HG02610 (cell line): ENCODE measurements at regions not wholly inside any gene's neighbourhood (a gene's known extent, or its start where the extent isn't known, plus 50 kb on each side); places are given as distances from the start of the nearest gene placed in this dataset.
"Not testable (repeated sequence)": the region's sequence is repeated elsewhere in the genome, so short reads cannot be mapped to it uniquely, and the experiment has no call there.

Experiments
- ATAC-seq: cut with Tn5 transposase; IDR thresholded peaks from one replicate; pipeline ENCODE4 v1.9.1; 2021; ENCODE audit warnings: mild to moderate bottlenecking, moderate library complexity; ENCODE audit not compliant: unreplicated experiment

GRCh38 chr15:66959875-66960274, 105.5 kb upstream of the SMAD3 start:
- no peak for ATAC-seq

- ATAC-seq, result no peak
Observed at GRCh38 chr15:66960519-66960918, 104.9 kb upstream of the SMAD3 start.

DNA sequence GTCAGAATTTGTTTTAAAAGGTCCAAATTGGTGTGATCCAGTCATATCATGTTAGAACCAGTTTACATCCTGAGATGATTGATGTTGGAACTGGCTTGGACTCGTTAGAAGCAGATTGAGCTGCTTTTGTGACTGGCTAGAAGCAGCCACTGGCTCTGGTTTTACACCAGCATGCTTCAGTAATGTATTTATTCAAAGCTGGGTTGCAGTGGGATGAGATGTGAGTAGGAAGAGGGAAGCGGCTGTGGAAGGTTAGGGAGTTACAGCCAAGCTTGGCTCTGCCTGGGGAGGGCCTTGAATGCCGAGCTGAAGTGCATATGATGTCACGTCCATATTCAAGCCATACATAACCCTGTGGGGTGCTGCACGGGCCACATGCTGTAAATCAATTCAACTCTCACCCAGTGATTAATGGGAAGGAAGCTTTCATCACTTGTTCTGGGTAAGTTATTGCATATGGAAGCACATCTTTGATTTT, 104.0 kb upstream of the SMAD3 start:
- no peak for ATAC-seq

DNA sequence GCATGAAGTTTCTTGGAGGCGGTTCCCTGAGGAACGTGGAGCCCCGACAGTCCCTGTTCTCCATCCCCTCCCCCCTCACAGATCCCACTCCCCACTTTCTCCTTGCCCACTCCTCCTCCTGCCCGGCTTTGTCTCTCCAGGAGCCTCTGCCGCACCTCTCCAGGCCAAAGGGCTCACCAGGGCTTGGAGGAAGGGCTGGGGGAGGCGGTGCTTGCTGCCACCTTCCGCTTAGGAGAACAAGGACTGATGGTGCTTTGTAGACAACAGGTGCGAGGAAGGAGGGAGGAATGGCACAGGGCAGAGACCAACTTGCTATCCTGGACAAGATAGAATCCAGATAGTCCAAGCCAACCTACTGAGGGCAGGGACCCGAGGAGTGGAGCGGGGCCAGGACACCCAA, 103.5 kb upstream of the SMAD3 start:
- no peak for ATAC-seq

GRCh38 chr15:66962522-66962921, 102.9 kb upstream of the SMAD3 start:
- ATAC-seq, result no peak

DNA sequence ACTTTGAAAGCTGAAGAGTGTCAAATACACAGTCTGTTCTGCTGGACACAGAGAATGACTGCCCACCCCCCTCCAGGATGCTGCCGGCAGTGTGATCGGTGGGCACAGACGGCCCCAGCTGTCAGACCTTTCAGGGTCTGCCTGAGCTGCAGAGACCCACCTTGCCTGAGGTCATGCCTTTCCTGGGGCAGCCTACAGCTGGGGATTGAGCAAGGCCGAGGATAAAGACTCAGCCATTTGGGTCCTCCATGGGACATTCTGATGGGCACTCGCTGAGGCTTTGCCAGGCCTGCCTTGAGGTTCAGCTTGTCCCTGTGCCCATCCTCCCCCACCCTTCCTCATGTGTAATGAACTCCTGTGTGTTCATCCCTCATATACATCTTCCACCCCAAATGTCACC, 102.3 kb upstream of the SMAD3 start:
- ATAC-seq, result no peak

DNA sequence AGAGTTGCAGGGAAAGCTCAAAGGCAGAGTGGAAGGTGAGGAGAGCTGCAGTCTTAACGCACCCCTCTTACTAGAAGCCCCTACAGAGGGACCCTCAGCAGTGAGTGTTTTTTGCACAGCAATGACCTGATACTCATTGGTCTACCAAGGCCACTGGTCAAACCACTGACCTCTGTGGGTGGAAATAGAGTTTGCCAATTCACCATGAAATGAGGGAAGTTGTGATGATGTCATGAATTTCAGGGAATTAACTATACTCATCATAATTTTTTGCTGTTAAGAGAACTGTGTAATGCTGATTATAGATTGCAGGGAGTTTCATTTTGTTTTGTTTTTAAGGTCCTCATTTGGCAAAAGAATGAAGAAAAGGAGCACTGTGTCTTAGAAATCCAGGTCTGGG, 101.7 kb upstream of the SMAD3 start:
- no peak for ATAC-seq

DNA sequence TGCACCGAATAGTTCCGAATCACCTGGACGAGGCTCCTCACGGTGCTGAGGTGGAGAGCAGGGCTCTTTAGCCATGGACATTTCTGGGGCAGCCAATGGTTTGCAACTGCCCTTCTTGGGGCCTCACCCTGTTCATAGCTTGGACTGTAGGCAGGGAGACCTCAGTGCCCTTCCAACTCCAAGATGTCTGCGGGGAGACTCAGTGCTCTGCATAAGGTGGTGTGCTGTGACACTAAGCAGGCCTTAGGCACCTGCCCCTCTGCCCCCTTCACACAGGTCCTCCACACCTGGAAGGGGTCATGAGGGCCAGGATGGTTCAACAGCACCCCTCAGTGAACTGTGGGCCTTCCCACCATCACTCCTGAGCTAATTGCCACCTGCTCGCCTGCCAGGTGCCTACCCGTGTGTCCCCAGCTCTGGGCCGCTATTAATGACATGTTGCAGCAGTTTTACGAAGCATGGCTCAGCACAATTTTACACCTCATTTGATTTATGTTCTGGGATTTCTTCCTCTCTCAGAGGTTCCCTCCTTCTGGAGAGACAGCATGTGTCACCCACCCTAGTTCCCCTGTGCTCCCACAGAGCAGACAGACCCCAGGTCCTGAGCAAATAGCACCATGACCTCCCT, 101.2 kb upstream of the SMAD3 start:
- ATAC-seq, result no peak

- ATAC-seq, result no peak
Observed at GRCh38 chr15:66964791-66965190, 100.6 kb upstream of the SMAD3 start.

- no peak for ATAC-seq
Observed at GRCh38 chr15:66965201-66965900, 100.1 kb upstream of the SMAD3 start.

GRCh38 chr15:66966256-66966655, 99.1 kb upstream of the SMAD3 start:
- no peak for ATAC-seq

- no peak for ATAC-seq
Observed at GRCh38 chr15:66968806-66969596, 96.4 kb upstream of the SMAD3 start.

- ATAC-seq, result not testable (repeated sequence)
Observed at GRCh38 chr15:66974131-66974530, 91.3 kb upstream of the SMAD3 start.

DNA sequence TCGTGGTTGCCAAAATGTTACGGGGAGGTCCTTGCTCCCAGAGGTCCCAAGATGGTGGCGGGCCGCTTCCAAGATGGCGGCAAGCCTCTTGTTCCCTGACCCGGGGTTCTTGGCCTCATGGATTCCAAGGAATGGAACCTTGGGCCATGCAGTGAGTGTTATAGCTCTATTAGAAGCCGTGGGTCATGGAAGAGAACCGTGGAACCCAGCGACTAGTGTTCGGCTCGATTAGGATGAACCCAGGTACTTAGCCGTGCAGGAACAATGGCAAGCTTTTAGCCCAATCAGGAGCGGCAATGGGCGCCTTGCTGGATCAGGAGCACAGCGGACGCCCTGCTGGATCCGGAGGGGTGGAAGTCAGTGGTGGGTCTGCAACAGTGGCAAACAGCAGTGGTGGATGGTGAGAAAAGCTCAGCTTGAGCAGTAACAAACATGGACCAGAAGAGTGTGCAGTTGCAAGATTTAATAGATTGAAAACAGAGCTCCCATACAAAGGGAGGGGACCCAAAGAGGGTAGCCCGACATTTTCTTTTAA, 89.2 kb upstream of the SMAD3 start:
- ATAC-seq, result not testable (repeated sequence)

GRCh38 chr15:66980326-66980725, 85.1 kb upstream of the SMAD3 start:
- not testable (repeated sequence) for ATAC-seq

GRCh38 chr15:66981771-66982170, 83.6 kb upstream of the SMAD3 start:
- no peak for ATAC-seq

GRCh38 chr15:66982250-66982649, 83.2 kb upstream of the SMAD3 start:
- no peak for ATAC-seq

DNA sequence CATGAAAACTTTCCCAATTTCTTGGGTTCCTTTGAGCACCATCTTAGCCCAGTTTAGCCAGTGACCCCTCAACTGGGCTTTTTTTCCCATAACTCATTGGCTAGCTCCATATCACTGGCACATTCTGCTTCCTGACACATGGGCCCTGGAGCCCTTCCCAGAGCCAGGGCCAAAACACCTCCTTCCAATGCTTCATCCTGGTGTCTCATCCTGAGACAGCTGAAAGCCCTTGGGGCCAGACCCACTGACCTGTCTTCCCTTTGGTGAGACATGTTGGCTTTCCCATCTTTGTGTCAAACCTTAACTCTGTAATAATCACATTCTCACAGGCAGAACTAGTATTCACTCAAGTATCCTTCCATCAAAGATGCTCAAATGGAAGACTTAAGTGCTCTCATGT, 82.6 kb upstream of the SMAD3 start:
- no peak for ATAC-seq

DNA sequence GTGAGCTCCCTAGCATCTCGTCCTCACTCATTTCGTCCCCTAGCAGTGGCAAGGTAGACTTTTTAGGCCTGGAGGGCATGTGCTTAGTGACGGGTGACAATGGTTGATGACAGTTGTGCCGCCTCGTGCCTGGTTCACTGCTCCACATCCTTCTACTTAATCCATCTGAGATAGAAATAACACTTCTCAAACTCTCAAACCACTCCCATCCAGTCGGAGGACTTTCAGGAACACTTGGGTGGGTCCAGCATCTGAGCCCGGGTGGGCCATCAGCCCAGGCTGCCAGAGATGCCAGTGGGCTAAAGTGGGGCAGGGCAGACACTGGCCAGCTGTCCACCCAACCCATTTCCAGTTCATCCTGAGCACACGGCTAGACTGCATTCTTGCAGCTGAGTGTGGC, 79.7 kb upstream of the SMAD3 start:
- no peak for ATAC-seq

GRCh38 chr15:66986951-66987350, 78.5 kb upstream of the SMAD3 start:
- no peak for ATAC-seq

- ATAC-seq, result no peak
Observed at GRCh38 chr15:66993090-66993489, 72.3 kb upstream of the SMAD3 start.
